Liver (tissue), 3 donors: ENCODE measurements at regions not wholly inside any gene's neighbourhood (a gene's known extent, or its start where the extent isn't known, plus 50 kb on each side); places are given as distances from the start of the nearest gene placed in this dataset.
"Not testable (repeated sequence)": the region's sequence is repeated elsewhere in the genome, so short reads cannot be mapped to it uniquely, and the experiment has no call there.

Experiments used
- CTCF ChIP-seq: fragments of 150-350 bp; IDR thresholded peaks from 2 replicates; pipeline ENCODE4 v1.5.1; 2017; ENCODE audit warnings: improper control_type of control experiment, low read depth, low read length; ENCODE audit not compliant: missing input control
- EGR1 ChIP-seq, 2 donors: IDR thresholded peaks; 2 replicates each; pipeline ENCODE4 v1.6.1; 2016 to 2018; ENCODE audit warnings: antibody characterized with exemption in 2 of 2, low read depth in 2 of 2
- FOXA1 ChIP-seq: IDR thresholded peaks from 2 replicates; pipeline ENCODE4 v1.6.1; 2016; ENCODE audit warnings: antibody characterized with exemption
- GABPA ChIP-seq, 2 donors: IDR thresholded peaks in 1 of 2; conservative IDR thresholded peaks in 1 of 2; 2 replicates each; pipeline ENCODE4 v1.6.1; 2016; ENCODE audit warnings: antibody characterized with exemption in 2 of 2, mild to moderate bottlenecking in 1 of 2, moderate library complexity in 1 of 2
- HNF4A ChIP-seq, 2 donors: conservative IDR thresholded peaks; 2 replicates each; pipeline ENCODE4 v1.6.1; 2016; ENCODE audit warnings: antibody characterized with exemption in 2 of 2, mild to moderate bottlenecking in 2 of 2
- JUND ChIP-seq, 2 donors: IDR thresholded peaks; 2 replicates each; pipeline ENCODE4 v1.6.1; 2016; ENCODE audit warnings: antibody characterized with exemption in 2 of 2
- MAX ChIP-seq: IDR thresholded peaks from 2 replicates; pipeline ENCODE4 v1.6.1; 2016; ENCODE audit warnings: antibody characterized with exemption
- REST ChIP-seq: IDR thresholded peaks from 2 replicates; pipeline ENCODE4 v1.6.1; 2016; ENCODE audit warnings: antibody characterized with exemption, mild to moderate bottlenecking
- ZBTB33 ChIP-seq: IDR thresholded peaks from 2 replicates; pipeline ENCODE4 v1.6.1; 2016; ENCODE audit warnings: antibody characterized with exemption
- donor health status: healthy.
- donor health status: healthy.

GRCh38 chr21:10445685-10446084, 75.7 kb upstream of the TPTE start:
- not testable (repeated sequence) for TF ChIP-seq MAX; CTCF; JUND (IDR thresholded peaks at IDR 0.05); REST; ZBTB33; HNF4A (conservative IDR thresholded peaks at IDR 0.05); FOXA1; GABPA (IDR thresholded peaks at IDR 0.05 in 1 of 2, conservative IDR thresholded peaks at IDR 0.05 in 1 of 2); EGR1 (IDR thresholded peaks at IDR 0.05; ENCODE audit: low read depth in 2 of 2)
